Central memory CD8-positive, alpha-beta T cell (primary cell): ENCODE measurements at regions not wholly inside any gene's neighbourhood (a gene's known extent, or its start where the extent isn't known, plus 50 kb on each side); places are given as distances from the start of the nearest gene placed in this dataset.

Experiments used
- ATAC-seq: fragments of 150-1000 bp; cut with Tn5 transposase; replicated peaks from 2 replicates; pipeline ENCODE4 v1.10.0; 2022; ENCODE audit warnings: mild to moderate bottlenecking, moderate FRiP score, moderate number of reproducible peaks; ENCODE audit not compliant: poor library complexity, severe bottlenecking; ENCODE audit errors: extremely low read depth
- DNase-seq, 2 donors: peaks; one replicate each; pipeline ENCODE4 v3.0.0; 2021; ENCODE audit warnings: low spot score in 2 of 2
- H3K27ac Mint-ChIP-seq: one replicate; pipeline ENCODE4 v1.8.0; 2022; ENCODE audit warnings: low read depth, mild to moderate bottlenecking, moderate library complexity, mixed read lengths
- H3K27me3 Mint-ChIP-seq: one replicate; pipeline ENCODE4 v1.8.0; 2022; ENCODE audit warnings: mixed read lengths
- H3K36me3 Mint-ChIP-seq: one replicate; pipeline ENCODE4 v1.8.0; 2022; ENCODE audit warnings: mild to moderate bottlenecking, moderate library complexity, mixed read lengths; ENCODE audit not compliant: insufficient read depth
- H3K4me1 Mint-ChIP-seq: one replicate; pipeline ENCODE4 v1.8.0; 2022; ENCODE audit warnings: mixed read lengths
- H3K4me3 Mint-ChIP-seq: one replicate; pipeline ENCODE4 v1.8.0; 2022; ENCODE audit warnings: mild to moderate bottlenecking, moderate library complexity, mixed read lengths
- H3K9me3 Mint-ChIP-seq: one replicate; pipeline ENCODE4 v1.8.0; 2022; ENCODE audit warnings: mixed read lengths

DNA sequence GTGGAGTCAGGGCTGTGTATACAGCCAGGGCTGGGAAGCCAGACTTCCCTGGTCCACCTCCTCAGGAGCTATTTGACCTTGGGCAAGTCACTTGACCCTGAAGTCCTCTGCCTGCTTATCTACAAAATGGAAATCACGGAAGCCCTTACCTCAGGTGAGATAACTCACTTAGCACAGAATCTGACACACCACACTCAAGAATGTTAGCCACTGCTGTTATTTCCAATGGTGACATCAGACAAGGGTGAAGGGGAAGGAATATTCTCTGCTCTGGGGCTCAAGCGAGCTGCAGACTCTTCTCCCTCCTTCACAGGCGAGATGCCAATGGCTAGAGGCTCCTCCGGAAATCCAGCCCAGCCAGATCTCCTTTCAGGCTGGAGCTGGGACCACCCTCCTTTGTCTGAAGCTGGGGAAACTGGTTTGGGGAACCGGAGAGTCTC, 189.6 kb downstream of the HAUS1 start:
- Mint-ChIP-seq H3K27me3 (no peaks in the 10 kb centered on the region), H3K9me3 (no peaks in the 10 kb centered on the region), H3K36me3 (no peaks in the 10 kb centered on the region), H3K4me1 (no peaks in the 10 kb centered on the region), H3K27ac (no peak overlapping the region), H3K4me3 (no peak overlapping the region)
- ATAC-seq (no peak), DNase-seq (no peak)

DNA sequence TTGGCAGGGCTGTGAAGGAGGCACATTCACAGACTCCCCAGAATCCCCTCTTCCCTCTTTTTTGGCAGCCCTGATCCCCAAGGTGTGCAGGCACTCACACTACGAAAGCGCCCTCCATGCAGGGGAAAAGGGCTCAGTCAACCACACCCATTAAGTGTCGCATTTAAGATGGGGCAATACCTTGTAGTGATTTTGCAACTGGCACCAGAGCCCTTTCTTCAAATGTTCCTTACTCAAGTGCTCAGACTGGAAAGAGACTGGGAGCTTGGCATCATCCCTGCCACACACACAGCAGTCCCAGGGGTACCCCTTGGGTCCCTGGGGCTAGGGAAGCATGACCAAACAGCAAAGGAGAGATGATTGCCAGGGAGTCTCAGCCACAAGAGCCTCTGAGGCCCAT, 190.1 kb downstream of the HAUS1 start:
- no peak for ATAC-seq
- H3K27ac Mint-ChIP-seq, result no peak overlapping the region
- H3K4me1 Mint-ChIP-seq, result no peaks in the 10 kb centered on the region
- H3K9me3 Mint-ChIP-seq, result no peaks in the 10 kb centered on the region
- peaks cover 2% of the 10 kb centered on the region for H3K36me3 Mint-ChIP-seq
- H3K27me3 Mint-ChIP-seq, result no peaks in the 10 kb centered on the region
- DNase-seq, result no peak
- H3K4me3 Mint-ChIP-seq, result no peak overlapping the region

DNA sequence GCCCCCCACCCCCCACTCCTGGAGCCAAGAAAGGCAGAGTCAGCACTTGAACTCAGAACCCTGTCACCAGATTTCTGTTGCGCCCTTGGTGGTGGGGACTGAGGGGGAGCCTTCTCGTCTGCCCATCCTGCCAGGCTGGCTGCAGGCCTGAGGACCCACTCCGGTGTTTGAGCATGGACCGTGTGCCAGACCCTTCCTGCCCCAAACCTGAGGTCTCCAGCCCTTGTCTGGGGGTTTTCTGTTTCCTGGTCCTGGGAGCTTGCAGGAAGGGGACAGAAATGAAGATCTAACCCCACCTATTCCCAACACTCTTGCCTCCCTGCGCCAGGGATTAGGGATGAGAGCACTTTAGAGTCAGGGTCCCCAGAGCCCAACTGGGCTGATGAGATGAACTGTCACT, 190.6 kb downstream of the HAUS1 start:
- Mint-ChIP-seq H3K27ac (no peak overlapping the region), H3K9me3 (no peaks in the 10 kb centered on the region), H3K27me3 (no peaks in the 10 kb centered on the region), H3K4me3 (no peak overlapping the region), H3K36me3 (peaks cover 2% of the 10 kb centered on the region), H3K4me1 (no peaks in the 10 kb centered on the region)
- DNase-seq (no peak), ATAC-seq (no peak)

DNA sequence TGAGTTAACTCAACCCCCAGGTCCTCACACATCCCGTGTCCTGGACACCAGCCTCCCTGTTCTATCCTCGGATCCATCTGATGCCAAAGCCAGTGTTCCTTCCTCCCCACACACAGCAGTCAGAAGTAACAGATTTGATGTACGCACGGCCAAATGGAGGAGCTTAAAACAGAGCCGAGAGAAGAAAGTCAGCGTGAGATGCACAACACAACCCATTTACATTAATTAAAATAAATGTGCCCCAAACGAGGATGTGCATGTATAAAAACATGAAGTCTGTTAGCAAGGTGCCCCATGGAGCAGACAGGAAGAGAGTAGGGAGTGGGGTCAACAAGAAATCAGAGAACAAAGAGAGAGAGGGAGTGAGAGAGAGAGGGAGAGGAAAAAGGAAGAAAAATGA, 191.2 kb downstream of the HAUS1 start:
- Mint-ChIP-seq H3K27ac (no peak overlapping the region), H3K36me3 (peaks cover 2% of the 10 kb centered on the region)

DNA sequence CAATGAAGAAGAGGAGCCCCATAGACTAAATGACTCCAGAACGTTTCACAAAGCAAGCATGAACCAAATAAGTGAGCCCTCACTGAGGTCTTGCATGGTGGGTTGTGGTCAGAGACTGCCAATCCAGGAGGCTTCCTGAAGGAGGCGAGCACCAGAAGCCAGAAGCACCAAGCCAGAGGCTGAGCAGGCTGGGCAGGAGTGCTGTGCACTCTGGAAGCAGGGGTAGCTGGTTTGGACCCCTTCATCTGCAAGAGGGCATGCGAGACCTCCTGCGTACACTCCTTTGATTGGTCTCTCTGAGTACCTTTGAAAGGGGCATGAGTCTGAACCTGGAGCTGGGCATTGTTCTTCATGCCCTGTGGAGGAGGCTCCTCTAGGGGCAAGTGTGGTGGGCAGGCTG, 192.5 kb downstream of the HAUS1 start:
- Mint-ChIP-seq H3K27me3 (peaks cover 3% of the 10 kb centered on the region), H3K27ac (no peak overlapping the region), H3K9me3 (no peaks in the 10 kb centered on the region), H3K4me3 (no peak overlapping the region), H3K4me1 (no peaks in the 10 kb centered on the region), H3K36me3 (peaks cover 2% of the 10 kb centered on the region)
- ATAC-seq (no peak), DNase-seq (no peak)

More for the DNA sequence above, 191.2 kb downstream of the HAUS1 start:
- Mint-ChIP-seq H3K9me3 (no peaks in the 10 kb centered on the region), H3K4me3 (no peak overlapping the region), H3K27me3 (no peaks in the 10 kb centered on the region), H3K4me1 (no peaks in the 10 kb centered on the region)
- ATAC-seq, result no peak
- DNase-seq, result no peak

DNA sequence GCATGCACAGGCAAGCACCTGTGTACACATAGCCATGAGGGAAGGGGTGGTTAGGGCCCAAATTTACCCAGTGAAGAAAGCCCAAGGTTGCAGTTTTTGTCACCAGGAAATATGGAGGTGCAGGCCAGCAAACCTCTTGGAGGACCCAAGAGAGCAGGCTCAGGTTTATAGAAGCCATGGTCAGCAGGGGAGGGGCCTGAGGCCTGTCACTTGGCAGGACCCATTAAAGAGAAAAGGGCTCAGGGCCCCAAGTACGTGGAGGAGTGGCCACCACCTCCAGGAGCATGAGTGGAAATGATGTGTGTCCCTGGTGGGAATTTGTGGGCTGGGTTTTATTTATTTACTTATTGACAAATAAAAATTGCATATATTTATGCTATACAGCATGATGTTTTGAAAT, 192.9 kb downstream of the HAUS1 start:
- H3K36me3 Mint-ChIP-seq, result peaks cover 2% of the 10 kb centered on the region
- no peaks in the 10 kb centered on the region for H3K9me3 Mint-ChIP-seq
- no peak overlapping the region for H3K27ac Mint-ChIP-seq
- DNase-seq (no peak), ATAC-seq (no peak)
- H3K4me3 Mint-ChIP-seq, result no peak overlapping the region
- H3K4me1 Mint-ChIP-seq, result no peaks in the 10 kb centered on the region
- H3K27me3 Mint-ChIP-seq, result peaks cover 8% of the 10 kb centered on the region

DNA sequence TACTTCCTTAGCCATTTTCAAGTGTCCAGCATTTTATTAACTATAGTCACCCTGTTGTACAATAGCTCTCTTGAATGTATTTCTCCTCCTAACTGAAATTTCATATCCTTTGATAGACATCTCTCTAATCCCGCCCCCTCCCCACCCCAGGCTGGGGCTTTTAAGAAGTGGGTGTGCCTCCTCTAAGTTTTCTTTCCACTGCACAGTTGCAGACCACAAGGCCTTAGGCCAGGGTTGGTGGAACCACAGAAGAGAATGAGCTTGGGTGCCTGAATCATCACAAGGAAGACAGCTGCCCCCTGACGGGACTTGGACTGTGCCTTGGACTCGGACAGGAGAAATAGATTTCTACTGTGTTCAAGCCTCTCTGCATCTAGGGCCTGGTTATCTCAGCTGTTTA, 193.4 kb downstream of the HAUS1 start:
- Mint-ChIP-seq H3K4me3 (no peak overlapping the region), H3K4me1 (no peaks in the 10 kb centered on the region), H3K36me3 (peaks cover 2% of the 10 kb centered on the region), H3K27me3 (peaks cover 13% of the 10 kb centered on the region), H3K9me3 (no peaks in the 10 kb centered on the region), H3K27ac (no peak overlapping the region)
- ATAC-seq (no peak), DNase-seq (no peak)

DNA sequence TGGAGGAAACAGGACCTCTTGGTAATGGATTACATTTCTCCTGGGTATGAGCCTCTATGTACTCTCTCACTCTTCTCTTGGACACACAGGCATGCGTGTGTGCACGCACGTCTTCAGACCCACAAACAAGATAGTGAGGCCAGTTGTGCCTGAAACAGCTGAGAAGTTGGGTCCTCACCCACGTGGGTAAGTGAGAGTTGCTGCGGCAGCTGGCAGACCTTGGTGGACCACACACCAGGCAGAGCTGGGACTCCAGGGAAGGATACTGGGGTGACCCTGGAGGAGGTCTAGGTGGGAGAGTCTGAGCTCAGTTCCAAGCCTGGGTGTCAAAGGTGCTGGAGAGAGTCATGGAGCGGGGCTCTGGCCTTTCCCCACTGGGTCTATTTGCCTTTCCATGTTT, 194.3 kb downstream of the HAUS1 start:
- H3K9me3 Mint-ChIP-seq, result no peaks in the 10 kb centered on the region
- H3K4me3 Mint-ChIP-seq, result no peak overlapping the region
- DNase-seq (no peak), ATAC-seq (no peak)
- H3K36me3 Mint-ChIP-seq, result peaks cover 2% of the 10 kb centered on the region
- no peak overlapping the region for H3K27ac Mint-ChIP-seq
- H3K27me3 Mint-ChIP-seq, result peaks cover 22% of the 10 kb centered on the region
- no peaks in the 10 kb centered on the region for H3K4me1 Mint-ChIP-seq

DNA sequence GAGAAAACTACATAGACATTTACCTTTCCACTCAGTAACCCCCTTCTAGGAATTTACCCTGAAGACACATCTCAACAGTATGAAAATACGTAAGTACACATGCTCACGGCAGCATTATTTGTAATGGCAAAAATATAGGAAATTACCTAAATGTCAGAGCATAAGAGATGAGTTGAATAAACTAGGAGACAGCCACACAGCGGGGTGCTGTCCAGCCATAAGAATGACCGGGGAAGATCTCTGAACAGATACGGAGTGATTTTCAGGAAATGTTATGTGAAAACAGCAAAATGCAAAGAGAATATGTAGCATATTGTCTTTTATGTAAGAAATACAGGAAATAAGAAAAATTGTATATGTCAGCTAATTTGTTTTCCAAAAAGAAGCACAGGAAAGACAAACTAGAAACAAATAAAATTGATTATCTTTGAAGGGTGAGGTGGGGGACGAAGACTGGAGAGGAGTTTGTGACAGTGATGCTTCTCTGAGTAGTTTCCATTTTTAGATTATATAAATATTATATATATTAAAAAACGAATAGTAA, 195.4 kb downstream of the HAUS1 start:
- H3K4me3 Mint-ChIP-seq, result no peak overlapping the region
- no peak for DNase-seq
- H3K9me3 Mint-ChIP-seq, result no peaks in the 10 kb centered on the region
- ATAC-seq, result no peak
- peaks cover 2% of the 10 kb centered on the region for H3K36me3 Mint-ChIP-seq
- H3K4me1 Mint-ChIP-seq, result no peaks in the 10 kb centered on the region
- no peak overlapping the region for H3K27ac Mint-ChIP-seq
- H3K27me3 Mint-ChIP-seq, result peaks cover 32% of the 10 kb centered on the region

DNA sequence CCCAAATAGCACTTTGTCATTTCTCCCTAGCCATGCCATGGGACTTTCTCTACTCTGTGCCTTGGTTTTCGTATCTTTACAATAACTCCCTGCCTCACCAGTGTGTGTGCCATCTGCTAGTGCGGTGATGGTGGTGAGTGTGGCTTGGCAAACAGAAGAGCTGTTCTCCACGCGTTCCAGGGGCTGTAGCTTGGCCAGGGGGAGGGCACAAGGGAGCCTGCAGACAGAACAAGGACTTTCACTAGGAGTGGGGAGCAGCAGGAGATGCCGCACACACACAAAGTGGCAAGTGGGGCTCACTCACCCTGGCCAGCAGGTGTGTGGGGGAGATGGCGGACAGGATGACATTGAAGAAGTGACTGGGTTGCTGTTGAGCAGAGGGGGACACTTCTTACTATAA, 196.9 kb downstream of the HAUS1 start:
- ATAC-seq (no peak), DNase-seq (no peak)
- Mint-ChIP-seq H3K27me3 (peaks cover 32% of the 10 kb centered on the region), H3K27ac (no peak overlapping the region), H3K9me3 (no peaks in the 10 kb centered on the region), H3K4me1 (no peaks in the 10 kb centered on the region), H3K36me3 (peaks cover 2% of the 10 kb centered on the region), H3K4me3 (no peak overlapping the region)

DNA sequence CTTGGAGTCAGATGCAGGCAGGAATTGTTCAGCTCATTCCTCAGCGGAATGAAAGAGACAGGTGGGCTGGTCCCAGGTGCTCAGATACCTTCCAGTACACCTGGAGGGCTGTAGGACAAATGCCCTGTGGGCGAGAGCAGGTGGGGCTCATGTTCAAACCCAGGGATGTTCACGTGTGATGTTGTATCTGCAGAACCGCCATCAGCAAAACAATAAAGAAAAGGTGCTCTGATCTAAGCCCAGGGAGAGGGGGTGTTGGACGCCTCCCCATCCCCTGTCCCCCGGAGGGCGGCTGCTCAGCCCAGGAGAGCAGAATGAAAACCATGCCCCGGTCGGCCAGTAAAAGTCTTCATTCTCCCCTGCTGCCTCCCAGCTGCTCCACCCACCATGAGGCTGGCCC, 197.4 kb downstream of the HAUS1 start:
- Mint-ChIP-seq H3K4me3 (no peak overlapping the region), H3K27me3 (peaks cover 32% of the 10 kb centered on the region), H3K27ac (no peak overlapping the region), H3K36me3 (peaks cover 2% of the 10 kb centered on the region), H3K4me1 (no peaks in the 10 kb centered on the region), H3K9me3 (no peaks in the 10 kb centered on the region)
- ATAC-seq (no peak), DNase-seq (no peak)

DNA sequence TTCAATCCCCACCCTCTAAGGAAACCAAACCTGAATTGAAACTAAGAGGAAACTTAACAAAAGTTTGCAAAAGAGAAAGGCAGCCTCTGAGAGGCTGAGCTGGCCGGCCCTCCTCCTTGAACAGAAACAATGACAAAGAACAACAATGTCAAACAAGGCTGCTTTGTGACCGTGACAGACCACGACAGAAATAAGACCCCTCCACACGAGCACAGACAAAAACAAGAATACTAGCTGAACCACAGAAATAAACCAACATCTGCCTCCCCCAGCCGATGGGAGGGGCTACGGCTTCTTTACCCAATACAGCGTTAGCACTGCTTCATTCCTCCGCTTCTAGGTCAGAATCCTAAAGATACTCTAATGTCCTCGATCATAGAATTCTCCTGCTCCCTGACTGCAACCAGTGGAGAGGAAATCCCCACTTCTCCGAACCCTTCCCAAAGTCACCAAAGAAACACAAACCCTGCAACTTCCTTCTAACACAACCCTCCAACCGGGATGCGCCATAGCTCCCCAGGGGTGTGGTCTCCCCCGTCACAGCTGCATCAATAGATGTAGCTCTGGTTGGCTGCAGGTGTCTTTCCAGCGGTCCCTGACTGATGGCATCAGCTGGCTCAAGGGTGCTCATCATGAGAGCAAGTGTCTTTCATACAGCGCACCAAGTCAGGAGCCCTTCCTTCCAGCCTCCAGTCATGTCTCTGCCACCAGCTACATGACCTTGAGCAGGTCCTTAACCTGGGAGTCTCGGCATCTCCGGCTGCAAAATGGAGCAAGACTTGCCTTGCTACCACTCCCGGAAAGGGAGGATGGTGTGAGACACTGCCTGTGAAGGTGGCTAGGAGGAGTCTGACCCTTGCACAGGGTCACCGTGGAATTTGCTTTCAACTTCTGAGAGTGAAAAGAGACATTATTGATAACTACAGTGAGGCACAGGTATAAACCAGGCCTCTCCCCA, 198.6 kb downstream of the HAUS1 start:
- Mint-ChIP-seq H3K9me3 (no peaks in the 10 kb centered on the region), H3K4me1 (no peaks in the 10 kb centered on the region), H3K4me3 (no peak overlapping the region), H3K27ac (no peak overlapping the region), H3K36me3 (peaks cover 2% of the 10 kb centered on the region), H3K27me3 (peaks cover 32% of the 10 kb centered on the region)
- no peak for DNase-seq
- ATAC-seq, result no peak

DNA sequence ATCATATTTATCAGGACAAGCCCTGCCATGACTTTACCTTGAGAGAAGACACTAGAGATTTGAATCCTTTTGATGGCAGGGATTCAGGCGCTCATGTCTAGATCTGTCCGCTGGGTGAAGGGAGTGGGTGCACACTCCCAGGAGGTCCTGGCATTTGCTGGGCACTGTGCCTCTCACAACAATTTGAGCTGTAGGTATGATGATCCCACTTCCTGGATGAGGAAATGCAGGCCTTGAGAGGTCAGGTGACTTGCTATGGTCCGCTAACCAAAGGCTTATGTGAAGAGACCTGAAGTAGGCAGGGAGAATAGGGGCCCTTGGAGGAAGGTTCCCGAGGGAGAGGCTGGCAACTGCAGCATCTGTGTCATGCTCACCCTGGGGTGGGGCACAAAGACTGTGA, 206.1 kb downstream of the HAUS1 start:
- Mint-ChIP-seq H3K27ac (no peak overlapping the region), H3K36me3 (no peaks in the 10 kb centered on the region), H3K27me3 (peaks cover 24% of the 10 kb centered on the region), H3K4me1 (no peaks in the 10 kb centered on the region), H3K4me3 (no peak overlapping the region), H3K9me3 (no peaks in the 10 kb centered on the region)
- DNase-seq, result no peak
- ATAC-seq, result no peak
